ENCODE measurements at regions not wholly inside any gene's neighbourhood (a gene's known extent, or its start where the extent isn't known, plus 50 kb on each side); places are given as distances from the start of the nearest gene placed in this dataset.

- TF ChIP-seq CTCF (IDR thresholded peaks at IDR 0.05; ENCODE audit: low read depth, low read length, poor library complexity, severe bottlenecking) (no peak), EZH2phosphoT487 (IDR thresholded peaks at IDR 0.05; ENCODE audit: borderline replicate concordance, low read length) (no peak)
These were observed 283.2 kb upstream of the CELF2 start for GRCh38 chr10:10734356-10735064.

Data from DOHH2 (cell line).